T-cell (primary cell): ENCODE measurements at regions not wholly inside any gene's neighbourhood (a gene's known extent, or its start where the extent isn't known, plus 50 kb on each side); places are given as distances from the start of the nearest gene placed in this dataset.
"Not testable (repeated sequence)": the region's sequence is repeated elsewhere in the genome, so short reads cannot be mapped to it uniquely, and the experiment has no call there.

Source experiments
- ATAC-seq, 4 experiments: fragments of 200-7000 bp in 3 of 4; fragments of 150-1000 bp in 1 of 4; cut with Tn5 transposase; replicated peaks in 1 of 4; 1 replicate in 3 of 4; 2 replicates in 1 of 4; pipeline ENCODE4 v1.10.0; 2021; ENCODE audit warnings: moderate library complexity in 3 of 4, mild to moderate bottlenecking in 2 of 4, moderate number of reproducible peaks in 1 of 4
- CTCF ChIA-PET, 2 donors: fragments of 300-600 bp; sonication (Branson Sonifier 250); formaldehyde crosslinking; loops; one replicate each; lab custom pipeline; 2022; ENCODE audit warnings: antibody characterized with exemption in 2 of 2; lab: Charles Lee
- POLR2A ChIA-PET, 2 donors: fragments of 300-600 bp; sonication (Branson Sonifier 250); formaldehyde crosslinking; loops; one replicate each; lab custom pipeline; 2022; ENCODE audit warnings: antibody characterized with exemption in 2 of 2; lab: Charles Lee
- DNase-seq, 35 experiments: peaks; one replicate each; pipeline versions ENCODE4 v3.0.0 to v3.0.0-alpha.2; 2013 to 2023
- H3K27ac ChIP-seq: one replicate; pipeline ENCODE4 v1.5.1; 2013; ENCODE audit warnings: low read length
- H3K27me3 ChIP-seq, 2 experiments: replicated peaks in 1 of 2; 1 replicate in 1 of 2; 2 replicates in 1 of 2; pipeline versions ENCODE4 v1.6.1 to v1.7.0; 2013; ENCODE audit warnings: low read length in 1 of 2, mixed read lengths in 1 of 2; ENCODE audit not compliant: control insufficient read depth in 2 of 2, insufficient read depth in 2 of 2; ENCODE audit errors: extremely low read depth in 1 of 2
- H3K36me3 ChIP-seq, 2 donors: 1 replicate in 1 of 2; 2 replicates in 1 of 2; pipeline versions ENCODE4 v1.6.1 to v1.7.0; 2013; ENCODE audit warnings: low read length in 1 of 2; ENCODE audit not compliant: control insufficient read depth in 2 of 2, insufficient read depth in 1 of 2; ENCODE audit errors: extremely low read depth in 1 of 2
- H3K4me1 ChIP-seq, 2 experiments: 1 replicate in 1 of 2; 2 replicates in 1 of 2; pipeline versions ENCODE4 v1.6.1 to v1.7.0; 2013; ENCODE audit warnings: low read length in 2 of 2, mixed read lengths in 1 of 2; ENCODE audit not compliant: insufficient read depth in 2 of 2, control insufficient read depth in 1 of 2; ENCODE audit errors: extremely low read depth in 1 of 2
- H3K4me3 ChIP-seq, 2 donors: 1 replicate in 1 of 2; 2 replicates in 1 of 2; pipeline versions ENCODE4 v1.5.1 to v1.7.0; 2013; ENCODE audit warnings: mild to moderate bottlenecking in 2 of 2, low read length in 1 of 2, moderate library complexity in 1 of 2; ENCODE audit not compliant: control insufficient read depth in 1 of 2; ENCODE audit errors: extremely low read depth in 1 of 2
- H3K9me3 ChIP-seq: 2 replicates; pipeline ENCODE4 v1.7.0; 2013
- H3K27ac Mint-ChIP-seq, 2 donors: one replicate each; pipeline ENCODE4 v1.8.0; 2020 to 2021; ENCODE audit warnings: mild to moderate bottlenecking in 2 of 2, mixed read lengths in 2 of 2
- H3K27me3 Mint-ChIP-seq, 2 donors: one replicate each; pipeline ENCODE4 v1.8.0; 2021 to 2022; ENCODE audit warnings: mixed read lengths in 2 of 2
- H3K36me3 Mint-ChIP-seq: one replicate; pipeline ENCODE4 v1.8.0; 2021; ENCODE audit warnings: mixed read lengths
- H3K4me1 Mint-ChIP-seq, 3 donors: one replicate each; pipeline ENCODE4 v1.8.0; 2020 to 2022; ENCODE audit warnings: mixed read lengths in 3 of 3, mild to moderate bottlenecking in 1 of 3
- H3K4me3 Mint-ChIP-seq, 3 donors: one replicate each; pipeline ENCODE4 v1.8.0; 2020 to 2022; ENCODE audit warnings: mild to moderate bottlenecking in 3 of 3, mixed read lengths in 3 of 3, moderate library complexity in 3 of 3
- H3K9me3 Mint-ChIP-seq, 3 donors: one replicate each; pipeline ENCODE4 v1.8.0; 2020 to 2022; ENCODE audit warnings: mixed read lengths in 3 of 3
- WGBS: methylation state at CpG from one replicate; pipeline ENCODE4 v1.1.5; 2013; ENCODE audit warnings: missing lambda C conversion rate; ENCODE audit not compliant: insufficient coverage; 5-methylcytosine and 5-hydroxymethylcytosine counted together

GRCh38 chrX:103911236-103911635, 51.2 kb upstream of the TMSB15B start:
- H3K27me3 ChIP-seq = no peaks in the 10 kb centered on the region
- no peaks in the 10 kb centered on the region for H3K9me3 Mint-ChIP-seq
- H3K36me3 Mint-ChIP-seq = peaks cover 5% of the 10 kb centered on the region
- POLR2A ChIA-PET = interaction anchor here in 1 of 2 donors (0.5 kb wide), 1 partner anchor 1234 kb away, joined by 3 read pairs; no protein-coding TSS in a partner anchor
- ATAC-seq (no peak), DNase-seq (no peak)
- H3K4me1 Mint-ChIP-seq = no peaks in the 10 kb centered on the region
- H3K4me3 ChIP-seq = no peak overlapping the region
- H3K9me3 ChIP-seq = no peaks in the 10 kb centered on the region
- H3K27me3 Mint-ChIP-seq = peaks cover 0 to 5% of the 10 kb centered on the region in 2 donors
- CTCF ChIA-PET = no interaction called here
- no peaks in the 10 kb centered on the region for H3K36me3 ChIP-seq
- no peak overlapping the region for H3K27ac Mint-ChIP-seq
- no peaks in the 10 kb centered on the region for H3K4me1 ChIP-seq
- H3K27ac ChIP-seq = no peak overlapping the region
- H3K4me3 Mint-ChIP-seq = no peak overlapping the region
- no CpG with 5 or more reads among the region's 2 CpGs for WGBS

GRCh38 chrX:103910430-103910829, 52.0 kb upstream of the TMSB15B start:
- WGBS = no CpG with 5 or more reads among the region's 6 CpGs
- no peaks in the 10 kb centered on the region for H3K9me3 Mint-ChIP-seq
- no peaks in the 10 kb centered on the region for H3K4me1 Mint-ChIP-seq
- H3K27me3 Mint-ChIP-seq = peaks cover 0 to 5% of the 10 kb centered on the region in 2 donors
- Histone ChIP-seq H3K27me3 (no peaks in the 10 kb centered on the region), H3K27ac (no peak overlapping the region), H3K9me3 (no peaks in the 10 kb centered on the region), H3K4me1 (no peaks in the 10 kb centered on the region), H3K4me3 (no peak overlapping the region), H3K36me3 (no peaks in the 10 kb centered on the region)
- H3K36me3 Mint-ChIP-seq = peaks cover 5% of the 10 kb centered on the region
- ChIA-PET CTCF (no interaction called here), POLR2A (no interaction called here)
- DNase-seq (no peak), ATAC-seq (no peak)
- H3K4me3 Mint-ChIP-seq = no peak overlapping the region
- no peak overlapping the region for H3K27ac Mint-ChIP-seq

- Histone ChIP-seq H3K27ac (no peak overlapping the region), H3K4me1 (no peaks in the 10 kb centered on the region), H3K9me3 (no peaks in the 10 kb centered on the region), H3K27me3 (no peaks in the 10 kb centered on the region), H3K4me3 (no peak overlapping the region), H3K36me3 (no peaks in the 10 kb centered on the region)
- Mint-ChIP-seq H3K27ac (no peak overlapping the region), H3K9me3 (peaks cover 0 to 3% (median 0%) of the 10 kb centered on the region in 3 donors), H3K36me3 (peaks cover 6% of the 10 kb centered on the region), H3K27me3 (peaks cover 0 to 8% of the 10 kb centered on the region in 2 donors), H3K4me3 (no peak overlapping the region), H3K4me1 (no peaks in the 10 kb centered on the region)
- no peak for ATAC-seq
- CTCF ChIA-PET = no interaction called here
- POLR2A ChIA-PET = no interaction called here
- 100% methylated on average over 10 of the region's 16 CpGs for WGBS
- DNase-seq = no peak
These were observed 58.1 kb upstream of the TMSB15B start for GRCh38 chrX:103904301-103904700.

- H3K27ac ChIP-seq, H3K27ac Mint-ChIP-seq, H3K4me3 ChIP-seq, CTCF ChIA-PET, H3K9me3 Mint-ChIP-seq, H3K4me1 ChIP-seq, H3K36me3 ChIP-seq, H3K27me3 Mint-ChIP-seq, H3K4me3 Mint-ChIP-seq, ATAC-seq, H3K4me1 Mint-ChIP-seq, DNase-seq, H3K36me3 Mint-ChIP-seq, H3K27me3 ChIP-seq, H3K9me3 ChIP-seq: not testable (repeated sequence)
- POLR2A ChIA-PET = interaction anchor here in 1 of 2 donors (0.6 kb wide), 1 partner anchor 461 kb away, joined by 4 read pairs; no protein-coding TSS in a partner anchor
- WGBS = no CpG with 5 or more reads among the region's 8 CpGs
These were observed 59.8 kb upstream of the TMSB15B start for GRCh38 chrX:103902606-103903005.

- Histone ChIP-seq H3K4me1 (no peaks in the 10 kb centered on the region), H3K4me3 (no peak overlapping the region), H3K9me3 (no peaks in the 10 kb centered on the region), H3K36me3 (no peaks in the 10 kb centered on the region), H3K27ac (no peak overlapping the region), H3K27me3 (no peaks in the 10 kb centered on the region)
- POLR2A ChIA-PET = no interaction called here
- Mint-ChIP-seq H3K9me3 (peaks cover 0 to 3% (median 0%) of the 10 kb centered on the region in 3 donors), H3K27me3 (no peaks in the 10 kb centered on the region), H3K27ac (no peak overlapping the region), H3K36me3 (no peaks in the 10 kb centered on the region), H3K4me3 (no peak overlapping the region), H3K4me1 (no peaks in the 10 kb centered on the region)
- ATAC-seq (no peak), DNase-seq (no peak)
- CTCF ChIA-PET = no interaction called here
- WGBS = no CpG with 5 or more reads among the region's 4 CpGs
These were observed 57.2 kb upstream of the RAB9B start for GRCh38 chrX:103889216-103889615.

- DNase-seq = no peak
- no peak for ATAC-seq
- no peak overlapping the region for H3K4me3 Mint-ChIP-seq
- Histone ChIP-seq H3K36me3 (no peaks in the 10 kb centered on the region), H3K4me1 (no peaks in the 10 kb centered on the region), H3K9me3 (no peaks in the 10 kb centered on the region), H3K27ac (no peak overlapping the region), H3K27me3 (no peaks in the 10 kb centered on the region), H3K4me3 (no peak overlapping the region)
- peaks cover 0 to 4% of the 10 kb centered on the region in 2 donors for H3K27me3 Mint-ChIP-seq
- ChIA-PET POLR2A (no interaction called here), CTCF (no interaction called here)
- no peaks in the 10 kb centered on the region for H3K4me1 Mint-ChIP-seq
- H3K9me3 Mint-ChIP-seq = peaks cover 0 to 3% (median 0%) of the 10 kb centered on the region in 3 donors
- H3K27ac Mint-ChIP-seq = no peak overlapping the region
- H3K36me3 Mint-ChIP-seq = no peaks in the 10 kb centered on the region
These were observed 54.6 kb upstream of the RAB9B start for GRCh38 chrX:103886624-103887023.

- peaks cover 0 to 4% of the 10 kb centered on the region in 2 donors for H3K27me3 Mint-ChIP-seq
- DNase-seq = no peak
- Histone ChIP-seq H3K27ac (no peak overlapping the region), H3K36me3 (no peaks in the 10 kb centered on the region), H3K27me3 (no peaks in the 10 kb centered on the region), H3K4me1 (no peaks in the 10 kb centered on the region), H3K4me3 (no peak overlapping the region), H3K9me3 (no peaks in the 10 kb centered on the region)
- H3K27ac Mint-ChIP-seq = no peak overlapping the region
- no peak overlapping the region for H3K4me3 Mint-ChIP-seq
- WGBS = no CpG with 5 or more reads among the region's 2 CpGs
- H3K9me3 Mint-ChIP-seq = no peaks in the 10 kb centered on the region
- H3K4me1 Mint-ChIP-seq = no peaks in the 10 kb centered on the region
- CTCF ChIA-PET = interaction anchor here in 1 of 2 donors (0.6 kb wide), 1 partner anchor 395 kb away, joined by 3 read pairs; no protein-coding TSS in a partner anchor
- ATAC-seq = no peak
- H3K36me3 Mint-ChIP-seq = no peaks in the 10 kb centered on the region
- POLR2A ChIA-PET = no interaction called here
These were observed 51.5 kb upstream of the RAB9B start for GRCh38 chrX:103883533-103883932.
